Stomach (tissue), 4 donors: ENCODE measurements at regions not wholly inside any gene's neighbourhood (a gene's known extent, or its start where the extent isn't known, plus 50 kb on each side); places are given as distances from the start of the nearest gene placed in this dataset.

Experiments
- POLR2A ChIP-seq, 4 donors: fragments of 450-650 bp; IDR thresholded peaks; one replicate each; pipeline ENCODE4 v1.6.1; 2016; ENCODE audit warnings: antibody characterized with exemption in 4 of 4, control low read depth in 2 of 4, mild to moderate bottlenecking in 1 of 4, moderate library complexity in 1 of 4
- TF ChIP-seq, protein P1 (sequence below), 7 experiments: fragments of 450-650 bp in 4 of 7; fragments of 200-600 bp in 3 of 7; sonication (generic) in 3 of 7; IDR thresholded peaks; one replicate each; pipeline ENCODE4 v1.5.1; 2016 to 2019; ENCODE audit warnings: antibody characterized with exemption in 7 of 7, control low read depth in 2 of 7, mild to moderate bottlenecking in 1 of 7

DNA sequence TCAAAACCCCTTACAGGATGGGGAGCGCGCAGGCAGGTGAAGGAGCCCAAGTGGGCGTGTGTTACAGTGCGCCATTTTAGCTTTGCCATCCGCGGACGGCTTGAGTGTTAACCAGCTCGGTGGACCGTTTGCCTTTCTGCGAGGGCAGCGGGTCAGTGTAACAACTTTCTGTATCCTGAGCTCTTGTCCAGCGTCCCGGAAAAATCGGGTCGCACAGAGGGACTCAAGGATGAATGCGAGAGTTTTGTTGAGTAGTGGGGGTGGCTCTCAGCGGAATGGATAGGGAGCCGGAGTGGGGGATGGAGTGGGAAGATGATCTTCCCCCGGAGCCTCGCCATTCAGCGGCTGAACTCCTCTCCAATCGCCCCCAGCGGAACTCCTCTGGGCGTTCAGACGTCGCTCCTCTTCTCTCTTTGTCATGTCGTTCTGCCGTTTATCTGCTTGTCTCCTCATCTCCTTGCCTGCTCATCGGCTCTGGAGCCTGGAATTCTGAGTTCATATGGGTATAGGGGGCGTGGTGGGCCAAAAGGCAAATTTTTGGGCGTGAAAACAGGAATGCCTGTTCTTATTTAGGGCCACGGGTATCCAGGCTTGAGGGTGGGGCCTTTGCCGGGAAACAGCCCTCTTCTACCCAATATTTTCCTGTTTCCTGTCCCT lies 295.4 kb downstream of the CTH start:
- no peak for TF ChIP-seq POLR2A (IDR thresholded peaks at IDR 0.05)
- TF ChIP-seq, protein P1, sequence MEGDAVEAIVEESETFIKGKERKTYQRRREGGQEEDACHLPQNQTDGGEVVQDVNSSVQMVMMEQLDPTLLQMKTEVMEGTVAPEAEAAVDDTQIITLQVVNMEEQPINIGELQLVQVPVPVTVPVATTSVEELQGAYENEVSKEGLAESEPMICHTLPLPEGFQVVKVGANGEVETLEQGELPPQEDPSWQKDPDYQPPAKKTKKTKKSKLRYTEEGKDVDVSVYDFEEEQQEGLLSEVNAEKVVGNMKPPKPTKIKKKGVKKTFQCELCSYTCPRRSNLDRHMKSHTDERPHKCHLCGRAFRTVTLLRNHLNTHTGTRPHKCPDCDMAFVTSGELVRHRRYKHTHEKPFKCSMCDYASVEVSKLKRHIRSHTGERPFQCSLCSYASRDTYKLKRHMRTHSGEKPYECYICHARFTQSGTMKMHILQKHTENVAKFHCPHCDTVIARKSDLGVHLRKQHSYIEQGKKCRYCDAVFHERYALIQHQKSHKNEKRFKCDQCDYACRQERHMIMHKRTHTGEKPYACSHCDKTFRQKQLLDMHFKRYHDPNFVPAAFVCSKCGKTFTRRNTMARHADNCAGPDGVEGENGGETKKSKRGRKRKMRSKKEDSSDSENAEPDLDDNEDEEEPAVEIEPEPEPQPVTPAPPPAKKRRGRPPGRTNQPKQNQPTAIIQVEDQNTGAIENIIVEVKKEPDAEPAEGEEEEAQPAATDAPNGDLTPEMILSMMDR (IDR thresholded peaks at IDR 0.05): no peak
